ENCODE measurements at regions not wholly inside any gene's neighbourhood (a gene's known extent, or its start where the extent isn't known, plus 50 kb on each side); places are given as distances from the start of the nearest gene placed in this dataset.
A peak's percentile ranks its signal among the peaks of the same experiment; 100 is the strongest.

DNA sequence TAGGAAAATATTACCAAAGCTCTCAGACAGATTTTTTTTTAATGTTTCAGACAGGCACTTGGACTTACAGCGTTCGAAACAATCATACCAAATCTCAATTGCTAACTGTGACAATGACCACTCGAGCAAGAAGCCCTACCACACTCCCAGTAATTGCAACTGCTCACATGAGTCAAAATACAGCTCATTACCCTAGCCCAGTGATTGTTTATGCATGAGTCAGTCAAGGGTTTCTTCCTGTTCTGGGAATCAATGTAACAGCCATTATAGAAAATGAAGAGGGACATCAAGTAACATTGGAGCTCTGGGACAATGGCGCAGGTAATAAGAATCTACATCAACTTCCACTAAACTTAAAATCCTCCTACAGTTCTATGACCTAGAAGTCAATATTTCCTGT is 56.1 kb upstream of the SH3GLB1 start:
- H3K9ac ChIP-seq (replicated peaks; ENCODE audit: extremely low read depth, insufficient read depth, low read length) = no peak overlapping the region
- no peak overlapping the region for H3K4me3 ChIP-seq (replicated peaks in 1 of 3; ENCODE audit: insufficient read depth in 1 of 3, low read depth in 1 of 3, low read length in 3 of 3)
- H3K27ac ChIP-seq (ENCODE audit: insufficient read depth, low read depth, low read length) = no peak overlapping the region
- H4K20me1 ChIP-seq (replicated peaks; ENCODE audit: control insufficient read depth, extremely low read depth, insufficient read depth, low read length) = no peaks in the 10 kb centered on the region
- H3K9me1 ChIP-seq (replicated peaks; ENCODE audit: control insufficient read depth, extremely low read depth, insufficient read depth, low read length) = no peaks in the 10 kb centered on the region
- CTCF ChIA-PET = interaction anchor here (0.7 to 1.1 kb wide), 4 partner anchors 9 to 148 kb away, joined by 3 to 6 read pairs (median 3); partner anchors contain the start of gene SH3GLB1
- H2AFZ ChIP-seq (ENCODE audit: low read depth, low read length) = no peak overlapping the region
- intact Hi-C loops (cut with micrococcal nuclease) (loop anchor here (10.0 kb wide), 1 partner anchor 47 kb away; no protein-coding TSS in a partner anchor), dilution Hi-C loops (cut with MboI; ENCODE audit: extremely low pct_ligation_motif_present, low sequenced_read_pairs) (no loop called here)
- FAIRE-seq (peak; percentile 88), DNase-seq (ENCODE audit: low read depth, low spot score) (peak; percentile 79)
- POLR2A ChIA-PET = no interaction called here
- peaks cover 8% of the 10 kb centered on the region for H3K4me1 ChIP-seq (ENCODE audit: control insufficient read depth, extremely low read depth, insufficient read depth, low read length)
- no peaks in the 10 kb centered on the region for H3K27me3 ChIP-seq (ENCODE audit: control insufficient read depth in 2 of 2, insufficient read depth in 2 of 2, low read length in 2 of 2)
- no peaks in the 10 kb centered on the region for H3K36me3 ChIP-seq (ENCODE audit: control insufficient read depth in 2 of 2, extremely low read depth in 1 of 2, insufficient read depth in 2 of 2, low read length in 2 of 2)
- H3K79me2 ChIP-seq (ENCODE audit: control insufficient read depth, insufficient read depth, low read length) = no peaks in the 10 kb centered on the region
- peak overlapping the region; percentile 34 for H3K4me2 ChIP-seq (ENCODE audit: insufficient read depth, low read length)
- H3K9me3 ChIP-seq (replicated peaks; ENCODE audit: control insufficient read depth, insufficient read depth, low read length) = no peaks in the 10 kb centered on the region
- TF ChIP-seq EZH2 (IDR thresholded peaks at IDR 0.05; ENCODE audit: borderline replicate concordance, low read depth, low read length, severe bottlenecking) = no peak
- peak; percentile 74 for TF ChIP-seq FOS (IDR thresholded peaks at IDR 0.05; ENCODE audit: borderline replicate concordance, insufficient read depth, low read length)
- no peak for TF ChIP-seq MYC (IDR thresholded peaks at IDR 0.05; ENCODE audit: low read depth, low read length)
- peak; percentile 77 for TF ChIP-seq JUN (IDR thresholded peaks at IDR 0.05; ENCODE audit: borderline replicate concordance, insufficient read depth, insufficient read length, low read depth)
- no peak for TF ChIP-seq GATA2 (IDR thresholded peaks at IDR 0.05; ENCODE audit: insufficient read depth, insufficient read length, low read depth, low read length)
- TF ChIP-seq, protein P1, sequence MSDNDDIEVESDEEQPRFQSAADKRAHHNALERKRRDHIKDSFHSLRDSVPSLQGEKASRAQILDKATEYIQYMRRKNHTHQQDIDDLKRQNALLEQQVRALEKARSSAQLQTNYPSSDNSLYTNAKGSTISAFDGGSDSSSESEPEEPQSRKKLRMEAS (IDR thresholded peaks at IDR 0.05; ENCODE audit: insufficient read depth, insufficient read length) = no peak
- TF ChIP-seq POLR2A (IDR thresholded peaks at IDR 0.05; ENCODE audit: low read depth, low read length) = no peak
- TF ChIP-seq, protein P2, sequence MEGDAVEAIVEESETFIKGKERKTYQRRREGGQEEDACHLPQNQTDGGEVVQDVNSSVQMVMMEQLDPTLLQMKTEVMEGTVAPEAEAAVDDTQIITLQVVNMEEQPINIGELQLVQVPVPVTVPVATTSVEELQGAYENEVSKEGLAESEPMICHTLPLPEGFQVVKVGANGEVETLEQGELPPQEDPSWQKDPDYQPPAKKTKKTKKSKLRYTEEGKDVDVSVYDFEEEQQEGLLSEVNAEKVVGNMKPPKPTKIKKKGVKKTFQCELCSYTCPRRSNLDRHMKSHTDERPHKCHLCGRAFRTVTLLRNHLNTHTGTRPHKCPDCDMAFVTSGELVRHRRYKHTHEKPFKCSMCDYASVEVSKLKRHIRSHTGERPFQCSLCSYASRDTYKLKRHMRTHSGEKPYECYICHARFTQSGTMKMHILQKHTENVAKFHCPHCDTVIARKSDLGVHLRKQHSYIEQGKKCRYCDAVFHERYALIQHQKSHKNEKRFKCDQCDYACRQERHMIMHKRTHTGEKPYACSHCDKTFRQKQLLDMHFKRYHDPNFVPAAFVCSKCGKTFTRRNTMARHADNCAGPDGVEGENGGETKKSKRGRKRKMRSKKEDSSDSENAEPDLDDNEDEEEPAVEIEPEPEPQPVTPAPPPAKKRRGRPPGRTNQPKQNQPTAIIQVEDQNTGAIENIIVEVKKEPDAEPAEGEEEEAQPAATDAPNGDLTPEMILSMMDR (IDR thresholded peaks at IDR 0.05; ENCODE audit: extremely low read depth in 1 of 2, insufficient read depth in 1 of 2, low read depth in 1 of 2, low read length in 2 of 2) = no peak
- no peak for TF ChIP-seq POLR2AphosphoS5 (IDR thresholded peaks at IDR 0.05; ENCODE audit: insufficient read depth, low read depth, low read length)
- no TSS peak for BruUV-seq (replicated peaks)

Data from endothelial cell of umbilical vein (primary cell).